ENCODE measurements at regions not wholly inside any gene's neighbourhood (a gene's known extent, or its start where the extent isn't known, plus 50 kb on each side); places are given as distances from the start of the nearest gene placed in this dataset.
A peak's percentile ranks its signal among the peaks of the same experiment; 100 is the strongest.

GRCh38 chr20:62570403-62570802 is 71.9 kb upstream of the SLCO4A1 start:
- H3K36me3 ChIP-seq (ENCODE audit: control insufficient read depth, insufficient read depth, low read length): no peaks in the 10 kb centered on the region
- no peaks in the 10 kb centered on the region for H3K9me3 ChIP-seq (ENCODE audit: control insufficient read depth, insufficient read depth, low read depth, low read length)
- H3K27me3 ChIP-seq (ENCODE audit: control insufficient read depth, insufficient read depth, low read length): no peaks in the 10 kb centered on the region
- peaks cover 18% of the 10 kb centered on the region for H3K4me1 ChIP-seq (ENCODE audit: control insufficient read depth, insufficient read depth, low read length)
- no peak for TF ChIP-seq POLR2AphosphoS5 (IDR thresholded peaks at IDR 0.05; ENCODE audit: low read depth, low read length)
- no peak for TF ChIP-seq REST (IDR thresholded peaks at IDR 0.05; ENCODE audit: insufficient read depth in 1 of 2, low read depth in 2 of 2, low read length in 1 of 2)
- no peak for TF ChIP-seq CTCF (IDR thresholded peaks at IDR 0.05)
- TF ChIP-seq SIN3A (IDR thresholded peaks at IDR 0.05; ENCODE audit: borderline replicate concordance, insufficient read depth, low read depth, low read length): no peak
- TF ChIP-seq TCF7L2 (IDR thresholded peaks at IDR 0.05; ENCODE audit: low read depth, low read length): no peak
- no TSS peak for BruUV-seq (replicated peaks)
- no peak overlapping the region for H3K4me3 ChIP-seq (ENCODE audit: low read depth in 2 of 2, low read length in 2 of 2)
- in situ Hi-C loops (cut with HindIII; ENCODE audit: low pct_unique_long_range_greater_than_20kb, low sequenced_read_pairs) (no loop called here), intact Hi-C loops (cut with micrococcal nuclease; ENCODE audit: unreplicated experiment) (no loop called here)
- ATAC-seq (0 out of 2 replicates have a peak, but pooled peaks have one; percentile 25), DNase-seq (ENCODE audit: low read depth, low spot score) (no peak)
- POLR2A ChIA-PET: no interaction called here
- CTCF ChIA-PET: no interaction called here
- 0 out of 2 replicates have a peak overlapping the region, but pooled peaks have one; percentile 23 for H3K27ac ChIP-seq (ENCODE audit: low read length)

- in situ Hi-C loops (cut with HindIII; ENCODE audit: low pct_unique_long_range_greater_than_20kb, low sequenced_read_pairs): no loop called here
Observed at GRCh38 chr20:62570897-62571668, 71.2 kb upstream of the SLCO4A1 start.

More at GRCh38 chr20:62570897-62571668, 71.2 kb upstream of the SLCO4A1 start:
- ChIA-PET CTCF (no interaction called here), POLR2A (no interaction called here)
- Histone ChIP-seq H3K4me3 (ENCODE audit: low read depth in 2 of 2, low read length in 2 of 2) (no peak overlapping the region), H3K36me3 (ENCODE audit: control insufficient read depth, insufficient read depth, low read length) (no peaks in the 10 kb centered on the region), H3K4me1 (ENCODE audit: control insufficient read depth, insufficient read depth, low read length) (peaks cover 17% of the 10 kb centered on the region), H3K9me3 (ENCODE audit: control insufficient read depth, insufficient read depth, low read depth, low read length) (no peaks in the 10 kb centered on the region), H3K27ac (ENCODE audit: low read length) (no peak overlapping the region), H3K27me3 (ENCODE audit: control insufficient read depth, insufficient read depth, low read length) (no peaks in the 10 kb centered on the region)
- no TSS peak for BruUV-seq (replicated peaks)
- no peak for TF ChIP-seq CTCF (IDR thresholded peaks at IDR 0.05)
- no peak for TF ChIP-seq TCF7L2 (IDR thresholded peaks at IDR 0.05; ENCODE audit: low read depth, low read length)
- no peak for TF ChIP-seq SIN3A (IDR thresholded peaks at IDR 0.05; ENCODE audit: borderline replicate concordance, insufficient read depth, low read depth, low read length)
- no peak for TF ChIP-seq POLR2AphosphoS5 (IDR thresholded peaks at IDR 0.05; ENCODE audit: low read depth, low read length)
- TF ChIP-seq REST (IDR thresholded peaks at IDR 0.05; ENCODE audit: insufficient read depth in 1 of 2, low read depth in 2 of 2, low read length in 1 of 2): no peak
- DNase-seq (ENCODE audit: low read depth, low spot score): no peak
- ATAC-seq: no peak
- intact Hi-C loops (cut with micrococcal nuclease; ENCODE audit: unreplicated experiment): no loop called here
